ENCODE measurements at regions not wholly inside any gene's neighbourhood (a gene's known extent, or its start where the extent isn't known, plus 50 kb on each side); places are given as distances from the start of the nearest gene placed in this dataset.

DNA sequence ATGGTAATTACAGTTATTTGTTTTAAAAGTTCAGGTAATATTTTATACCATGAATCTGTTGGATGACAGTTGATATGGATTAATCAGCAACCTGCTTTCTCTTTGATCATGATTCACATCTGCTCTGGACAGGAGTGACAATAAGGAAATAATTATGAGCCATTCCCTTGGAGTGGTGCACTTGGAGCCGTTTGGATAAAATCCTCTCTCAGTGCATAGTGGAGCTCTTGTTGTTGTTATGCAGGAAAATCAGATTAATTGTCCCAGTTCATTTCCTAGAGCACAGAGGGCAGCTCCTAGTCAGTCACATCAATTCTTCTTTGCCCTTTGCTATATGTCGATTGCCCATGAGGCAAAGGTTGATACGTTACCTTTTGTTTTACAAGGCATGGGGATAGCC lies 668.3 kb upstream of the NR3C2 start:
- DNase-seq (no peak), ATAC-seq (no peak)
- no TSS peak for BruUV-seq (replicated peaks)
- intact Hi-C loops (cut with micrococcal nuclease), result no loop called here
- no peak overlapping the region for H3K4me3 ChIP-seq (ENCODE audit: low read length)
- H3K9me3 ChIP-seq (ENCODE audit: low read length), result no peaks in the 10 kb centered on the region
- ChIA-PET POLR2A (ENCODE audit: unreplicated experiment) (no interaction called here), CTCF (no interaction called here)
- no peaks in the 10 kb centered on the region for H3K79me2 ChIP-seq (ENCODE audit: low read length)
- H3K36me3 ChIP-seq (ENCODE audit: low read depth, low read length), result no peaks in the 10 kb centered on the region
- H3K9me2 ChIP-seq (replicated peaks; ENCODE audit: low read length), result no peaks in the 10 kb centered on the region
- TF ChIP-seq EZH2phosphoT487 (IDR thresholded peaks at IDR 0.05; ENCODE audit: borderline replicate concordance, low read length), result no peak
- TF ChIP-seq EZH2 (IDR thresholded peaks at IDR 0.05; ENCODE audit: low read length, unreplicated experiment), result no peak
- TF ChIP-seq, protein P1, sequence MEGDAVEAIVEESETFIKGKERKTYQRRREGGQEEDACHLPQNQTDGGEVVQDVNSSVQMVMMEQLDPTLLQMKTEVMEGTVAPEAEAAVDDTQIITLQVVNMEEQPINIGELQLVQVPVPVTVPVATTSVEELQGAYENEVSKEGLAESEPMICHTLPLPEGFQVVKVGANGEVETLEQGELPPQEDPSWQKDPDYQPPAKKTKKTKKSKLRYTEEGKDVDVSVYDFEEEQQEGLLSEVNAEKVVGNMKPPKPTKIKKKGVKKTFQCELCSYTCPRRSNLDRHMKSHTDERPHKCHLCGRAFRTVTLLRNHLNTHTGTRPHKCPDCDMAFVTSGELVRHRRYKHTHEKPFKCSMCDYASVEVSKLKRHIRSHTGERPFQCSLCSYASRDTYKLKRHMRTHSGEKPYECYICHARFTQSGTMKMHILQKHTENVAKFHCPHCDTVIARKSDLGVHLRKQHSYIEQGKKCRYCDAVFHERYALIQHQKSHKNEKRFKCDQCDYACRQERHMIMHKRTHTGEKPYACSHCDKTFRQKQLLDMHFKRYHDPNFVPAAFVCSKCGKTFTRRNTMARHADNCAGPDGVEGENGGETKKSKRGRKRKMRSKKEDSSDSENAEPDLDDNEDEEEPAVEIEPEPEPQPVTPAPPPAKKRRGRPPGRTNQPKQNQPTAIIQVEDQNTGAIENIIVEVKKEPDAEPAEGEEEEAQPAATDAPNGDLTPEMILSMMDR (conservative IDR thresholded peaks at IDR 0.05; ENCODE audit: low read depth, low read length), result no peak
- H3K27me3 ChIP-seq (ENCODE audit: low read length), result no peaks in the 10 kb centered on the region
- no peak overlapping the region for H3K27ac ChIP-seq (ENCODE audit: low read length)
- H2AFZ ChIP-seq (ENCODE audit: low read length), result no peak overlapping the region
- peaks cover 15% of the 10 kb centered on the region for H3K4me1 ChIP-seq (ENCODE audit: insufficient read depth, low read length)
- H3K4me2 ChIP-seq (ENCODE audit: low read length), result no peak overlapping the region
- no peaks in the 10 kb centered on the region for H3F3A ChIP-seq (ENCODE audit: low read length, unreplicated experiment)
- no peak overlapping the region for H3K9ac ChIP-seq (ENCODE audit: low read length)
- no peaks in the 10 kb centered on the region for H4K20me1 ChIP-seq (ENCODE audit: low read length)

DNA sequence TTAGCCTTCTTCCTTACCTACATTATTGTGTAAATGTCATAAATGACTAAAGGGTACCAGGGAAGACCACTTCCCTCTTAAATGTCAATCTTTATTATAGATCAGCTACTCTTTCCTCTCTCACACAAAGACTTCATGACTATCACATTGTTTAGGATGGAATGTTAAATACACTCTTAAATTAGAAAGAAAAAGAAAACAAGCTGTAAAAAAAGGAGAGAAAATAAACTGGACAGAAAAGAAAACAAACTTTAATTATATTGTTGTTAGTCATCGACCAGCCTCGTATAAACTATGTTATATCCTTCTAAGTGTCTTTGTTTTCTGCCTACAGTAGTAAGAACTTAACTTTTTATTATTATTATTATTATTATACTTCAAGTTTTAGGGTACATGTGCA lies 666.4 kb upstream of the NR3C2 start:
- BruUV-seq (replicated peaks), result no TSS peak

DNA sequence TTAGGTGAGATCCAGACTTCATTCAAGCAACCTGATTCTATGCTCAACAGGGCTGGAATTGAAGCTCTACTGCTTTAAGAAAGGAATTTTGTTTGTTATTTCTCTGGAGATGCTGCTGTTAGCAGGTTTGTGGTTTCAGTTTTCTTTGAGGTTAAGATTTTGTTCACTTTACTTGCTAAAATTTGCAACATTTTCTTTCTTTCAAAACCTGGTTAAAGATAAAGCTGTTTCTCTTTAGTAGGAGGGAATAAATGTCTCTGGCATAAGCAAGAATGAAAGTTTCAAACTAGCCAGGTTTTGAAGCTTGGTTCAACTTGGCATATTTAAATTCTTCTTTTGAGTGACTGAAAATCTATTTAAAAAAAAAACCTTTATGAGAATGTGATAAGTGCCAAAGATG lies 660.6 kb upstream of the NR3C2 start:
- intact Hi-C loops (cut with micrococcal nuclease), result no loop called here
- H3K27ac ChIP-seq (ENCODE audit: low read length), result no peak overlapping the region
- no peaks in the 10 kb centered on the region for H3K36me3 ChIP-seq (ENCODE audit: low read depth, low read length)
- no peak for TF ChIP-seq EZH2 (IDR thresholded peaks at IDR 0.05; ENCODE audit: low read length, unreplicated experiment)
- TF ChIP-seq EZH2phosphoT487 (IDR thresholded peaks at IDR 0.05; ENCODE audit: borderline replicate concordance, low read length), result no peak
- TF ChIP-seq, protein P1 (conservative IDR thresholded peaks at IDR 0.05; ENCODE audit: low read depth, low read length), result no peak
- no peaks in the 10 kb centered on the region for H3K4me1 ChIP-seq (ENCODE audit: insufficient read depth, low read length)
- no peaks in the 10 kb centered on the region for H3K27me3 ChIP-seq (ENCODE audit: low read length)
- BruUV-seq (replicated peaks), result no TSS peak
- H3K9me3 ChIP-seq (ENCODE audit: low read length), result no peaks in the 10 kb centered on the region
- H3K9ac ChIP-seq (ENCODE audit: low read length), result no peak overlapping the region
- no peak overlapping the region for H2AFZ ChIP-seq (ENCODE audit: low read length)
- CTCF ChIA-PET, result no interaction called here
- no peaks in the 10 kb centered on the region for H3K79me2 ChIP-seq (ENCODE audit: low read length)
- H4K20me1 ChIP-seq (ENCODE audit: low read length), result no peaks in the 10 kb centered on the region
- POLR2A ChIA-PET (ENCODE audit: unreplicated experiment), result no interaction called here
- H3F3A ChIP-seq (ENCODE audit: low read length, unreplicated experiment), result no peaks in the 10 kb centered on the region
- no peak overlapping the region for H3K4me2 ChIP-seq (ENCODE audit: low read length)
- ATAC-seq, result no peak
- H3K9me2 ChIP-seq (replicated peaks; ENCODE audit: low read length), result no peaks in the 10 kb centered on the region
- DNase-seq, result no peak
- H3K4me3 ChIP-seq (ENCODE audit: low read length), result no peak overlapping the region

More for the DNA sequence above, 666.4 kb upstream of the NR3C2 start:
- no peak overlapping the region for H3K4me3 ChIP-seq (ENCODE audit: low read length)
- H3K9ac ChIP-seq (ENCODE audit: low read length), result no peak overlapping the region
- no peaks in the 10 kb centered on the region for H3F3A ChIP-seq (ENCODE audit: low read length, unreplicated experiment)
- TF ChIP-seq, protein P1 (conservative IDR thresholded peaks at IDR 0.05; ENCODE audit: low read depth, low read length), result no peak
- no peak for TF ChIP-seq EZH2 (IDR thresholded peaks at IDR 0.05; ENCODE audit: low read length, unreplicated experiment)
- no peak for TF ChIP-seq EZH2phosphoT487 (IDR thresholded peaks at IDR 0.05; ENCODE audit: borderline replicate concordance, low read length)
- no peaks in the 10 kb centered on the region for H3K9me2 ChIP-seq (replicated peaks; ENCODE audit: low read length)
- H4K20me1 ChIP-seq (ENCODE audit: low read length), result no peaks in the 10 kb centered on the region
- H3K79me2 ChIP-seq (ENCODE audit: low read length), result no peaks in the 10 kb centered on the region
- CTCF ChIA-PET, result no interaction called here
- peak; percentile 11 for DNase-seq
- peaks cover 5% of the 10 kb centered on the region for H3K4me1 ChIP-seq (ENCODE audit: insufficient read depth, low read length)
- ATAC-seq, result peak; percentile 58
- intact Hi-C loops (cut with micrococcal nuclease), result no loop called here
- H3K27ac ChIP-seq (ENCODE audit: low read length), result no peak overlapping the region
- H2AFZ ChIP-seq (ENCODE audit: low read length), result no peak overlapping the region
- no peaks in the 10 kb centered on the region for H3K9me3 ChIP-seq (ENCODE audit: low read length)
- H3K36me3 ChIP-seq (ENCODE audit: low read depth, low read length), result no peaks in the 10 kb centered on the region
- no peak overlapping the region for H3K4me2 ChIP-seq (ENCODE audit: low read length)
- H3K27me3 ChIP-seq (ENCODE audit: low read length), result no peaks in the 10 kb centered on the region
- POLR2A ChIA-PET (ENCODE audit: unreplicated experiment), result no interaction called here

Measured in PC-3 (cell line).